ENCODE measurements at regions not wholly inside any gene's neighbourhood (a gene's known extent, or its start where the extent isn't known, plus 50 kb on each side); places are given as distances from the start of the nearest gene placed in this dataset.

GRCh38 chr10:109173937-109174336, 749.4 kb downstream of the XPNPEP1 start:
- Histone ChIP-seq H3K36me3 (no peaks in the 10 kb centered on the region), H3K27ac (no peak overlapping the region), H3K9me3 (ENCODE audit: low read depth) (no peaks in the 10 kb centered on the region), H3K27me3 (no peaks in the 10 kb centered on the region), H3K4me3 (no peak overlapping the region), H3K4me1 (ENCODE audit: low read depth) (no peaks in the 10 kb centered on the region)
- TF ChIP-seq CTCF (IDR thresholded peaks at IDR 0.05; ENCODE audit: low read depth, low read length), result no peak
- no peak for DNase-seq (ENCODE audit: low read depth in 1 of 2, low spot score in 1 of 2)

DNA sequence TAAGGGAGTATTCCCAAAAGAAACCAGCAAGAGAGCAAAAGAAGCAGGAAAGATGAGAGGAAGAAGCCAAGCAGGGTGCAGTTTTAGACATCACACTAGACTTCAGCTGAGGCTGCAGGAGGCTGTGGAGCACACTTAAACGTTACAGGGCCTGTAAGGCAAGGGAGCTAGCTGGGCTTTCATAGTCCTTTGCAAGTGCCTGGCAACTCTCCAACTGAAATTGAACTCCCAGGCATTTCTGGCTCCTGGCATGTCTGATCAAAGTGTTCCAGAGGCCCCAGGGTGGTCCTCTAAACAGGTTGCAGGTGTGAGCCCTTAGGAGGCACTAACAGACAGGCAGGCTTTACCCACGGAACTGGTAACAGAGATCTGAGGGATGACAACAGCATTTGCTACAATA, 750.2 kb downstream of the XPNPEP1 start:
- Histone ChIP-seq H3K27me3 (no peaks in the 10 kb centered on the region), H3K36me3 (no peaks in the 10 kb centered on the region), H3K27ac (no peak overlapping the region), H3K9me3 (ENCODE audit: low read depth) (no peaks in the 10 kb centered on the region), H3K4me1 (ENCODE audit: low read depth) (no peaks in the 10 kb centered on the region), H3K4me3 (no peak overlapping the region)
- TF ChIP-seq CTCF (IDR thresholded peaks at IDR 0.05; ENCODE audit: low read depth, low read length), result no peak
- no peak for DNase-seq (ENCODE audit: low read depth in 1 of 2, low spot score in 1 of 2)

DNA sequence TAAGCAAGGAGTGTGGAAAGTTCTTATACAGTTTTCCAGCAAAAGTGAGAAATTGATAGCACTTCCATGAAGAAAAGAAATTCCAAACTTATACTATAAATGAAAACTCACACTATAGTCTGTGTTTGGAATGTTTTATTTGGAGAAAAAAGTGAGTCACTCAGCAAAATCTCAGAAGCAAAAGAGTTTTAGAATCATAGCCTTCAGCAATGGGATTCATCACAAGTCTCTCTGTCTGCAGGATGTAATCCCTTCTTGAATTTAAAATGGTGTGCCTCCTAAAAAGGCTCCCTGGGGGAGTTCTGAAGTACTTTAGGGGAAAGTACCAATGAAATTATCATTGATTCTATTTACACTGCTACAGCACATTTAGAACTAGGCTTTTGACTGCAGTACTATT, 756.4 kb downstream of the XPNPEP1 start:
- no peak overlapping the region for H3K4me3 ChIP-seq
- no peak for DNase-seq (ENCODE audit: low read depth in 1 of 2, low spot score in 1 of 2)
- no peaks in the 10 kb centered on the region for H3K9me3 ChIP-seq (ENCODE audit: low read depth)
- no peaks in the 10 kb centered on the region for H3K36me3 ChIP-seq
- no peak for TF ChIP-seq CTCF (IDR thresholded peaks at IDR 0.05; ENCODE audit: low read depth, low read length)
- no peaks in the 10 kb centered on the region for H3K4me1 ChIP-seq (ENCODE audit: low read depth)
- H3K27me3 ChIP-seq, result no peaks in the 10 kb centered on the region
- H3K27ac ChIP-seq, result no peak overlapping the region

DNA sequence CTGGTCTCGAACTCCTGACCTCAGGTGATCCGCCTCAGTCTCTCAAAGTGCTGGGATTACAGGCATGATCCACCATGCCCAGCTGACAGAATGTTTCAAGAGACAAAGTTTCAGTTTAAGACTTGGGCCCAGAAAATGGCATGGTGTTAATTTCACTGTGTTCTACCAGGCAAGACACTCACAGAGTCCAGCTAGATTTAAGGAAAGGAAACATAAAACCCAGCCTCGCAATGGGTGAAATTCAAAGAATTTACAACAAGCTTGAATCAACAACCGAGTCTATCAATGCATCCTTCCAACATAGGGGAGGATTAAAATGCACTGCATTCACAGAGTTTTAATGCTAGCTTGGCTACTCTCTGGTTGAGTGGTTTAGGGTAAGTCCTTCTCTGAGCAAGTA, 764.0 kb downstream of the XPNPEP1 start:
- Histone ChIP-seq H3K27me3 (no peaks in the 10 kb centered on the region), H3K4me1 (ENCODE audit: low read depth) (no peaks in the 10 kb centered on the region), H3K36me3 (no peaks in the 10 kb centered on the region), H3K27ac (no peak overlapping the region), H3K9me3 (ENCODE audit: low read depth) (peaks cover 5% of the 10 kb centered on the region), H3K4me3 (no peak overlapping the region)
- DNase-seq (ENCODE audit: low read depth in 1 of 2, low spot score in 1 of 2), result no peak
- no peak for TF ChIP-seq CTCF (IDR thresholded peaks at IDR 0.05; ENCODE audit: low read depth, low read length)

- H3K9me3 ChIP-seq (ENCODE audit: low read depth), result peaks cover 5% of the 10 kb centered on the region
- no peaks in the 10 kb centered on the region for H3K27me3 ChIP-seq
- H3K36me3 ChIP-seq, result no peaks in the 10 kb centered on the region
- no peak overlapping the region for H3K4me3 ChIP-seq
- no peak overlapping the region for H3K27ac ChIP-seq
- H3K4me1 ChIP-seq (ENCODE audit: low read depth), result no peaks in the 10 kb centered on the region
- no peak for TF ChIP-seq CTCF (IDR thresholded peaks at IDR 0.05; ENCODE audit: low read depth, low read length)
- DNase-seq (ENCODE audit: low read depth in 1 of 2, low spot score in 1 of 2), result no peak
Observed at GRCh38 chr10:109156396-109156795, 766.9 kb downstream of the XPNPEP1 start.
